CD14-positive monocyte (primary cell): ENCODE measurements at regions not wholly inside any gene's neighbourhood (a gene's known extent, or its start where the extent isn't known, plus 50 kb on each side); places are given as distances from the start of the nearest gene placed in this dataset.

ENCODE experiments used
- DNase-seq, 3 donors: peaks; one replicate each; pipeline ENCODE4 v3.0.0-alpha.2; 2011 to 2022
- H2AFZ ChIP-seq: 2 replicates; pipeline ENCODE4 v1.6.0; 2012; ENCODE audit warnings: mild to moderate bottlenecking, low read depth, low read length, inconsistent platforms; ENCODE audit not compliant: insufficient read depth, poor library complexity, severe bottlenecking
- H3K27ac ChIP-seq, 2 donors: 1 replicate in 1 of 2; 2 replicates in 1 of 2; pipeline ENCODE4 v1.5.1; 2012 to 2013; ENCODE audit warnings: low read length in 2 of 2, control low read depth in 1 of 2, inconsistent platforms in 1 of 2, low read depth in 1 of 2, mild to moderate bottlenecking in 1 of 2
- H3K27me3 ChIP-seq, 2 donors: one replicate each; pipeline versions ENCODE4 v1.6.0 to v1.6.1; 2011 to 2013; ENCODE audit warnings: low read length in 2 of 2; ENCODE audit not compliant: control insufficient read depth in 2 of 2, insufficient read depth in 2 of 2
- H3K36me3 ChIP-seq, 2 donors: replicated peaks in 1 of 2; 1 replicate in 1 of 2; 2 replicates in 1 of 2; pipeline versions ENCODE4 v1.5.1 to v1.6.1; 2012 to 2013; ENCODE audit warnings: low read length in 2 of 2, control low read depth in 1 of 2, inconsistent platforms in 1 of 2, mild to moderate bottlenecking in 1 of 2; ENCODE audit not compliant: insufficient read depth in 2 of 2, control insufficient read depth in 1 of 2
- H3K4me1 ChIP-seq, 2 donors: 1 replicate in 1 of 2; 2 replicates in 1 of 2; pipeline versions ENCODE4 v1.5.1 to v1.6.1; 2012 to 2013; ENCODE audit warnings: low read length in 2 of 2, control low read depth in 1 of 2, inconsistent platforms in 1 of 2, mild to moderate bottlenecking in 1 of 2, moderate library complexity in 1 of 2; ENCODE audit not compliant: insufficient read depth in 2 of 2, control insufficient read depth in 1 of 2
- H3K4me2 ChIP-seq: replicated peaks from 2 replicates; pipeline ENCODE3; 2012; ENCODE audit warnings: low read length, moderate library complexity, mild to moderate bottlenecking; ENCODE audit not compliant: poor library complexity, severe bottlenecking; ENCODE audit errors: extremely low read depth
- H3K4me3 ChIP-seq, 3 experiments: fragments of 200-600 bp in 1 of 3; sonication (generic) in 1 of 3; replicated peaks in 1 of 3; 1 replicate in 2 of 3; 2 replicates in 1 of 3; pipeline ENCODE4 v1.5.1; 2011 to 2013; ENCODE audit warnings: low read length in 3 of 3, mild to moderate bottlenecking in 3 of 3, control low read depth in 2 of 3, low read depth in 2 of 3, inconsistent platforms in 1 of 3, moderate library complexity in 1 of 3
- H3K79me2 ChIP-seq: 2 replicates; pipeline ENCODE4 v1.6.0; 2012; ENCODE audit warnings: mild to moderate bottlenecking, control low read depth, inconsistent platforms, low read length, moderate library complexity; ENCODE audit not compliant: insufficient read depth
- H3K9ac ChIP-seq: 2 replicates; pipeline ENCODE4 v1.6.0; 2017; ENCODE audit warnings: low read length, mild to moderate bottlenecking; ENCODE audit not compliant: insufficient read depth, poor library complexity, severe bottlenecking
- H3K9me3 ChIP-seq, 2 donors: replicated peaks in 1 of 2; 1 replicate in 1 of 2; 2 replicates in 1 of 2; pipeline versions ENCODE4 v1.5.1 to v1.6.1; 2012 to 2013; ENCODE audit warnings: low read length in 2 of 2, control low read depth in 1 of 2; ENCODE audit not compliant: control insufficient read depth in 1 of 2, insufficient read depth in 1 of 2
- H4K20me1 ChIP-seq: 2 replicates; pipeline ENCODE4 v1.6.0; 2012; ENCODE audit warnings: mild to moderate bottlenecking, low read length, control low read depth, moderate library complexity; ENCODE audit not compliant: insufficient read depth
- H3K27ac Mint-ChIP-seq, 7 donors: one replicate each; pipeline ENCODE4 v1.8.0; 2020; ENCODE audit warnings: mild to moderate bottlenecking in 7 of 7, mixed read lengths in 7 of 7, moderate library complexity in 6 of 7, inconsistent platforms in 2 of 7
- H3K27me3 Mint-ChIP-seq, 3 donors: one replicate each; pipeline ENCODE4 v1.8.0; 2021 to 2022; ENCODE audit warnings: low read depth in 3 of 3, mild to moderate bottlenecking in 3 of 3, mixed read lengths in 3 of 3, moderate library complexity in 3 of 3, inconsistent platforms in 1 of 3
- H3K36me3 Mint-ChIP-seq, 2 donors: one replicate each; pipeline ENCODE4 v1.8.0; 2020; ENCODE audit warnings: mixed read lengths in 2 of 2, inconsistent platforms in 1 of 2, mild to moderate bottlenecking in 1 of 2
- H3K4me1 Mint-ChIP-seq: one replicate; pipeline ENCODE4 v1.8.0; 2020; ENCODE audit warnings: mild to moderate bottlenecking, mixed read lengths
- H3K4me3 Mint-ChIP-seq, 2 donors: one replicate each; pipeline ENCODE4 v1.8.0; 2020; ENCODE audit warnings: mild to moderate bottlenecking in 2 of 2, mixed read lengths in 2 of 2, moderate library complexity in 1 of 2
- H3K9me3 Mint-ChIP-seq, 7 donors: one replicate each; pipeline ENCODE4 v1.8.0; 2020 to 2022; ENCODE audit warnings: mixed read lengths in 7 of 7, mild to moderate bottlenecking in 6 of 7, moderate library complexity in 6 of 7, inconsistent platforms in 2 of 7
- WGBS: methylation state at CpG from one replicate; pipeline ENCODE4 v1.1.5; 2013; ENCODE audit warnings: missing lambda C conversion rate; ENCODE audit not compliant: insufficient coverage; 5-methylcytosine and 5-hydroxymethylcytosine counted together
- intact Hi-C, 2 donors: fragments of 100-400 bp; cut with micrococcal nuclease; formaldehyde crosslinking; loops; one replicate each; pipeline versions ENCODE4 v1.15.0 to v1.15.1; 2023
- TF ChIP-seq, protein P1 (sequence below): fragments of 200-600 bp; IDR thresholded peaks from one replicate; pipeline ENCODE4 v1.8.0; 2022; ENCODE audit warnings: antibody characterized with exemption, mild to moderate bottlenecking

DNA sequence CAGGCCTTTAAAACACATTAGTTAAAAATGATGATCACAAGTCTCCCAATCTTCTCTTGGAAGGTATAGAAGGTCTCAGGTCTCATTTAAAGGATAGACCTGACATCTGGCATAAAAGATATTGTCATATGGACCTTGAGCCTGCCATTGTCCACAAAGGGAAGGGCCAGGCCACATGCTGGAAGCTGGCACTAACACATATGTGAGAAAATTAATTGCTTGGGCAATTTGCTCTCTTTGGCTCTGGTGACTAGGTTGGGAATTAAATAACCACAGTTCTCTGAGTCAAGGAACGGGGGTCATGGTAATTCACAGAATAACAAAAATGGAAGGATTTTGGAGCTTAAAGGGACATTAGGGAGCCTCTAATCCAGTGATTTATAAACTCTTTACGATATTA, 727.3 kb downstream of the BCL11A start:
- H3K4me3 Mint-ChIP-seq: no peak overlapping the region

DNA sequence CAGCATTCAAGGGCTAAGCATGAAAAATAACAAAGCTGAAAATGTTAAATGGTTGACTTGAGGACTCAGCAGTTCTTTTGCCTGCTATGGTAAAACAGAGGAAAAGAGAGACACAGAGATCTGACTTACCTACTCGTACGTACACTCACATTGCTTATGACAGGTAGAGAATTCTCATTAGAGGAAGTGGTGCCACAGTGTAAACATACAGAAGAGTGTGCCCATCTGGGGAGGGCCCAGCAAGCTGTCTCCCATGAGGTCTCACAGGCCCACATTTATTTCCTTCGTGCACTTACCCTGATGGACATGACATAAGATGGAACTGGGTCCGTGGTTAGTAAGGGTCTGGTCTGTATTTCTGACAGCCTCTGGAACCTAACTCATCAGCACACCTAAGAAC, 729.1 kb downstream of the BCL11A start:
- Histone ChIP-seq H4K20me1 (no peaks in the 10 kb centered on the region), H3K27me3 (no peaks in the 10 kb centered on the region), H3K4me3 (no peak overlapping the region), H3K4me2 (no peak overlapping the region), H3K4me1 (no peaks in the 10 kb centered on the region), H3K9me3 (no peaks in the 10 kb centered on the region), H2AFZ (no peak overlapping the region), H3K79me2 (no peaks in the 10 kb centered on the region), H3K9ac (no peak overlapping the region), H3K36me3 (no peaks in the 10 kb centered on the region), H3K27ac (no peak overlapping the region)
- TF ChIP-seq, protein P1, sequence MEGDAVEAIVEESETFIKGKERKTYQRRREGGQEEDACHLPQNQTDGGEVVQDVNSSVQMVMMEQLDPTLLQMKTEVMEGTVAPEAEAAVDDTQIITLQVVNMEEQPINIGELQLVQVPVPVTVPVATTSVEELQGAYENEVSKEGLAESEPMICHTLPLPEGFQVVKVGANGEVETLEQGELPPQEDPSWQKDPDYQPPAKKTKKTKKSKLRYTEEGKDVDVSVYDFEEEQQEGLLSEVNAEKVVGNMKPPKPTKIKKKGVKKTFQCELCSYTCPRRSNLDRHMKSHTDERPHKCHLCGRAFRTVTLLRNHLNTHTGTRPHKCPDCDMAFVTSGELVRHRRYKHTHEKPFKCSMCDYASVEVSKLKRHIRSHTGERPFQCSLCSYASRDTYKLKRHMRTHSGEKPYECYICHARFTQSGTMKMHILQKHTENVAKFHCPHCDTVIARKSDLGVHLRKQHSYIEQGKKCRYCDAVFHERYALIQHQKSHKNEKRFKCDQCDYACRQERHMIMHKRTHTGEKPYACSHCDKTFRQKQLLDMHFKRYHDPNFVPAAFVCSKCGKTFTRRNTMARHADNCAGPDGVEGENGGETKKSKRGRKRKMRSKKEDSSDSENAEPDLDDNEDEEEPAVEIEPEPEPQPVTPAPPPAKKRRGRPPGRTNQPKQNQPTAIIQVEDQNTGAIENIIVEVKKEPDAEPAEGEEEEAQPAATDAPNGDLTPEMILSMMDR: no peak
- no CpG with 5 or more reads among the region's 4 CpGs for WGBS
- H3K27me3 Mint-ChIP-seq: peaks cover 0 to 1% (median 0%) of the 10 kb centered on the region in 3 donors
- H3K36me3 Mint-ChIP-seq: no peaks in the 10 kb centered on the region
- no peaks in the 10 kb centered on the region for H3K9me3 Mint-ChIP-seq
- no peak for DNase-seq
- no peaks in the 10 kb centered on the region for H3K4me1 Mint-ChIP-seq
- no peak overlapping the region for H3K4me3 Mint-ChIP-seq
- intact Hi-C loops: no loop called here
- no peak overlapping the region for H3K27ac Mint-ChIP-seq

More for the DNA sequence above, 727.3 kb downstream of the BCL11A start:
- no peaks in the 10 kb centered on the region for H3K79me2 ChIP-seq
- no peak overlapping the region for H3K4me2 ChIP-seq
- TF ChIP-seq, protein P1: no peak
- H3K27ac ChIP-seq: no peak overlapping the region
- H4K20me1 ChIP-seq: no peaks in the 10 kb centered on the region
- H3K27me3 ChIP-seq: no peaks in the 10 kb centered on the region
- Mint-ChIP-seq H3K9me3 (no peaks in the 10 kb centered on the region), H3K27me3 (peaks cover 0 to 1% (median 0%) of the 10 kb centered on the region in 3 donors), H3K27ac (no peak overlapping the region), H3K36me3 (no peaks in the 10 kb centered on the region), H3K4me1 (no peaks in the 10 kb centered on the region)
- no peaks in the 10 kb centered on the region for H3K9me3 ChIP-seq
- H3K36me3 ChIP-seq: no peaks in the 10 kb centered on the region
- H2AFZ ChIP-seq: no peak overlapping the region
- no peak overlapping the region for H3K4me3 ChIP-seq
- no CpG with 5 or more reads among the region's 2 CpGs for WGBS
- H3K4me1 ChIP-seq: no peaks in the 10 kb centered on the region
- intact Hi-C loops: no loop called here
- no peak for DNase-seq
- H3K9ac ChIP-seq: no peak overlapping the region
